HG02981 (cell line): ENCODE measurements at regions not wholly inside any gene's neighbourhood (a gene's known extent, or its start where the extent isn't known, plus 50 kb on each side); places are given as distances from the start of the nearest gene placed in this dataset.
"Not testable (repeated sequence)": the region's sequence is repeated elsewhere in the genome, so short reads cannot be mapped to it uniquely, and the experiment has no call there.

Experiments
- ATAC-seq: cut with Tn5 transposase; IDR thresholded peaks from one replicate; pipeline ENCODE4 v1.9.1; 2021; ENCODE audit warnings: mild to moderate bottlenecking, moderate library complexity; ENCODE audit not compliant: unreplicated experiment

GRCh38 chr6:115814907-115815306 is 245.8 kb downstream of the FRK start:
- ATAC-seq: no peak

GRCh38 chr6:115811541-115811940 is 249.2 kb downstream of the FRK start:
- no peak for ATAC-seq

GRCh38 chr6:115798229-115798628 is 262.5 kb downstream of the FRK start:
- no peak for ATAC-seq

DNA sequence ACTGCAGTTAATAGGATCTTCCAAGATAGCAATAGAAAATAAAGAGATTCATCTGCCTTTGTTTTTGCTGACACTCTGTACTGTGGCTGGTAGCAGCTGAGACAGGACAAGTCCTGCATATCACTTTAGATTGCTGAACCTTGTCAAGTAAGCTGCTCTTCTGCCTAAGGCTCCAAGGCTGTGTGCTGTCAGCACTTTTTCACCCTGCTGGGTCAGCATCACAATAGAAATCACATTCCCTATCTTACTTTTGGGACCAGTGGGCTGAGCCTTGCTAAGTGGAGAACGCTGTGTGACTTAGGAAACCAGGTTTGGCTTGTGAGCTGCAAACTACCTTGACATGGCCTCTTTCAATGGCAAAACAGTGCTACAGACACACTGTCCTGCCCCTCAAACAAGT is 263.9 kb downstream of the FRK start:
- ATAC-seq: no peak

DNA sequence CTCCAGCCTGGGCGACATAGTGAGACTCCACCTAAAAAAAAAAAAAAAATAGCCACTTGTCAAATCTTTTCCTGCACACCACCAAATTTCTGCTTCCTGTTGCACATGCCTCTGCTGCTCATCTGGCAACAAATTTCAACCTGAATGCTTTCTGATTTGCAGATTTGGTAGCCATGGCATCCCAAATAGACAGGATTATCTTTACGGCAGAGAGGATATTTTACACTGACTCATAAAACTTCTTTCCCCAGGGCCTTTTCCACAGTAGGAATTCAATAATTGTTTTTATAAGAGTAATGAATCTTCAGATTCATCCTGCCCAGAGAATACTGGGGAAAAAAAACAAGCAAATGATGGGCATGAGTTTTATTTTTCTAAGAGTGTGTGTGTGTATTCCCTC is 264.6 kb downstream of the FRK start:
- no peak for ATAC-seq

DNA sequence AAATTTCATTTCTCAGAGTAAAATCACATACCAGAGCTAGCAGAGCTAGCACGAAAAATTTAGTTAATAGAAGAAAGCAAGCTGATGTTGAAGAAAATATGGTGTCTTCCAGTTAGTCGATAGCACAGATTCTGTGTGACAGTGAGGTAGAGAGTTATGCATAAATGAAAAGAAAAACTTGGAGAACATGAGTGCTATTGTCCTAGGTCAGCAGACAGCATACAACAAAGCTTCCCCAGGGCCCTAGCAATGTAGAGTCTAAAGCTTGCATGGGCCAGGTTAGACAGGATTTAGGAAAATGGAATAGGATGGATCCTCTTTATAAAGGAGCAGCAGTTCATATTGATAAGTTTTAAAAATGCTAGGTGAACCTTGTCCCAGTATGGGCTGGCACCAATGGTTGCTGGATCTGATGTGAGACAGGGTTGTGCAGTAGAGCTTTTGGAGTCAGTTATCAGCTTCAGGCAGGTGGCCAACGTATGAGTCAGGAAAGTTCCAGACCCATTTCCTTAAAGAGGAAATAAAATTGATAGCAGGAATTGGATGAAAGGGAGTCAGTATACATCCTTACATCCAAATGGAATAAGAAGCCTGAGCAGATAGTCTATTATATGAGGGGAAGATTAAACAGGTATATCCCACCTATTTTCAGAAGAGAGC is 277.2 kb downstream of the FRK start:
- ATAC-seq: no peak

GRCh38 chr6:115782612-115783011 is 278.1 kb downstream of the FRK start:
- no peak for ATAC-seq

GRCh38 chr6:115773741-115774140 is 286.9 kb downstream of the FRK start:
- ATAC-seq: no peak

DNA sequence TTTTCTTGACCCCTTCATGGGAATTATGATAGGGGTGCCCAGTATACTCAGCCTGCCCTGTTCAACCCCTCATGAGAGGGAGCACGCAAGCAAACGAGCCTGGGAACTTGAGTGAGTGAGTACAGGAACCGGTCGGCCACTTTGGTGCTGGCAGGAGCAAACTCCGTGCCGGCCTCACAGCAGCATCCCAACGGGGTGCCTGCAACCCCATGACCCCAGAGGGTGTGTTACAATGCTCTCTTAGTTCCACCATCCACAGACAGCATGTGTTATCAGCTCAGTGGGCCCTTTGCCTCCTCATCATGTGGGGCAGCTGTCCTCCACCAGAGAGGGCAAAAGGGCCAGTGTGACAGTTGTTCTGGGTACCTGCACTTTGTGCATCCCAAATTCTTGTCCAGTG is 289.8 kb downstream of the FRK start:
- ATAC-seq: no peak

DNA sequence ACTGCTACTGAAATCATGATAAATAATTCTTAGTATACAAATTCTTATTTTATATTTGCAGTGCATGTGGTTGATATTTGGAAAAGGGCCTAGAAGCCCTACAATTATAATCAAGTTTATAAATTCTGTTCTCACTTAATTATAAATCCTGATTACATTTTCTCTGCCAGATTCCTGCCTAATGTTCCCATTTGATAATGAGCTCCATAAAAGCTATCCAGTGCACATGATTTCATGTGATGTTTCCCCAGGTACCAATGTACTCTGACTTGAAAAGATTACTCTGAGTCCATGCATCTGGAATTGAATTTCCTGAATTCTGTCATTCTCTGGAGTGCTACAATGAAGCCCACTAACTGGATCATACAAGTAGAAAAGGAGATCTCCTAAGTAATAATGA is 292.2 kb downstream of the FRK start:
- no peak for ATAC-seq

DNA sequence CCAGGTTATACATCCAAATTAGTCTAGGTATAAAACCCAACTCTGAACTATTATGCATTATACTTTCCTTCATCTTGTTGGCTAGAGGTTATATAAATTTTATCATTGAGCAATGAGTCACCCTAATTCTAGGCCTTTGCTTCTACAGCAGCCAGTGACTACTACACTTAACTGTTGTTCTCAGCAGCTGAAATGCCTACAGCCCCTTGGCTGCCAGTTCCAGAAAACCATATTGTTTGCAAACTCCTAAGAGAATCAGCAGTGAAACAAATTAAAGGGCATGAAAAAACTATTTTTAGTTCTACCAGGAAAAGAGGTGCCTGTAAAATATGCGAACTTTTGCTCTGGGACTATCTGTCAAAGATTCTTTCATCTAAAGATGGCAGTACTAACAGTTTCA is 292.8 kb downstream of the FRK start:
- ATAC-seq: no peak

GRCh38 chr6:115766745-115767462 is 293.8 kb downstream of the FRK start:
- no peak for ATAC-seq

DNA sequence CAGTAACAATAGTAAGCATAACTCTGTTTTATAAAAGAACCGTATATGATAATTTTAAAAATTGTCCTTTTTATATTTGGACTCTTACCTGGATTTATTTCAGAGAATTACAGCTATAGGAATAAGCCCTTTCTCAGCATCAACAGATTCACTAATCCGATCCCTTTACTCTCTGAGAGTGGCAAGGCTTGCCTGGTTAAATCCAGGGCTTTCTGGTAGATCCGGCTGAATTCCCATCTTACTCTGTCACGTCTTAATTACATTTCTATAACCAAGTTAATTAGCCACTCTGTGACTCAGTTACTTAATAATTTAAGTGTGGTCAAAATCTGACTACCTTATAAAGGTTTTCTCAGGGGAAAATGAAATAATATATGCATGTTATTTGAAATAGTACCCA is 294.7 kb downstream of the FRK start:
- no peak for ATAC-seq

DNA sequence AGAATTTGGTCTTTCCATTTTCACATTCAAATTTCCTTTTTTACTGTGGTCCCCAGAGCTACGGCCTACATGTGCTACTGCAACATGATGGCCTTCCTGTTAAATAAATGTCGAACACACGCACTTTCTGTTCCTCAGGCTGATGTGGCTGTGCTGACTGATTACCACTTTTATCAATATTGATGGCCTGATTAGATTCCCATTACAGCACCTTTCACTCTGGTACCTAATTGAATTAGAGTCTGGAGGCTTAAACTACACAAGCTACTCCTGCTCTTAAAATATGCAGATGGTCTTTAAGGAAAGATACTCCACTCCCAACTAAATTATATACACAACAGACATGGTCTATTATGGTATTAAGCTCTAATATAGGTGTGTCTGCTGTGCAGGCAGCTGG is 301.6 kb downstream of the FRK start:
- ATAC-seq: no peak

GRCh38 chr6:115753446-115753845 is 307.2 kb downstream of the FRK start:
- no peak for ATAC-seq

DNA sequence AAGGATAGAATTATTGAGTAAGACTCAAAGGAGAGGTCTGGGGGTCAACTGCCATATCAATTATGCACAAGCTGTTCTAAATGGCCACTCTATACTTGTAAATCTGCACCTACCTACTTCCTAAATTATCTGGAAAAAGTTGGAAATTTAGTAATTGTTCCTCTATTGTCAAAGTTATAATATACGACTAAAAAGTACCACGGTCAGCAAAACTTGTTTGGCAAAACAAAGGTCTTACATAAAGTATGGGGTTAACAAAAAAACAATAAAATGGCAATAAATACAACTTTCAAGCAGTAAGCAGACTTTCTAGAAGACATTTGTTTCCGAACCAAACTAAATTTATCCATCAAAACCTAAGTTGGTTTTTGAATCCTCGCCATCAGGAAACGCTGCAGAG is 309.7 kb downstream of the FRK start:
- no peak for ATAC-seq

- ATAC-seq: no peak
Observed at GRCh38 chr6:115750292-115750691, 310.4 kb downstream of the FRK start.

DNA sequence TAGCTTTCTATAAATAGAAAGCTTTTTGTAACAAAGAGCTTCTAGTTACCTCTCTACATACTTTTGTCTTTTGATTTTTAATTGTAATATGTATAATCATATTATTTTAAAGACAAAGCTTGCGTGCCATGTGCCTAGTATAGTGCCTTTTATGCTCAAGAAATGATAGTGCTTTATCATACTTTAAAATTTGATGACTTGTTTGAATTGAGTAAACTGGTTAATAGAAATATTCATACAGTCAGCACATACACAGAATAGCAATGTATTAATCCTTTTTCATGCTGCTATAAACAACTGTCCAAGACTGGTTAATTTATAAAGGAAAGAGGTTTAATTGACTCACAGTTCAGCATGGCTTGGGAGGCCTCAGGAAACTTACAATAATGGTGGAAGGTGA is 313.0 kb downstream of the FRK start:
- no peak for ATAC-seq

GRCh38 chr6:115746583-115746982 is 314.1 kb downstream of the FRK start:
- ATAC-seq: not testable (repeated sequence)

DNA sequence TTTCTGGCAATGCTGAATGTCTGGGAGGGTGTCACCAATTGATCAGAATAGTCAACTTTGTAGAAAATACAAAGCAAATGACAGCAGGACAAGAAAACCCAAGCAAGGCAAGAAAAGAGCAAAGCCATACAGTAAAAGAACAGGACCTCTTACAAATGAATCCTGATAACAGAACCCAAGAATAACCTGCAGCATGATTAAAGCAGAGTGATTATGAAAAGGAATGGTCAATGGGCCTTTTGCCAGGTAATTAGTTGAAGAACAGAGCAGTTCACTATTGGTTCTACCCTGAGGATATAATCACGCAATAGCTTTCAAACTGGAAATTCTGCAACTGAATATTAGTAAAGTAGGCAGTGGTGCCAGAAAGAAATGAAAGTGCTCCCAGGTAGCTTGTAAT is 319.8 kb downstream of the FRK start:
- ATAC-seq: no peak

GRCh38 chr6:115735610-115736009 is 325.1 kb downstream of the FRK start:
- ATAC-seq: no peak

GRCh38 chr6:115733426-115733825 is 327.3 kb downstream of the FRK start:
- no peak for ATAC-seq

- ATAC-seq: no peak
Observed at GRCh38 chr6:115729036-115729435, 331.7 kb downstream of the FRK start.
